Gastrocnemius medialis (tissue), 4 donors: ENCODE measurements at regions not wholly inside any gene's neighbourhood (a gene's known extent, or its start where the extent isn't known, plus 50 kb on each side); places are given as distances from the start of the nearest gene placed in this dataset.

Source experiments
- CTCF ChIP-seq, 5 experiments: fragments of 450-650 bp in 3 of 5; fragments of 200-600 bp in 2 of 5; sonication (generic) in 2 of 5; IDR thresholded peaks in 4 of 5; conservative IDR thresholded peaks in 1 of 5; 1 replicate in 4 of 5; 2 replicates in 1 of 5; pipeline ENCODE4 v1.5.1; 2016 to 2019; ENCODE audit warnings: antibody characterized with exemption in 5 of 5, mild to moderate bottlenecking in 3 of 5, moderate library complexity in 3 of 5
- POLR2A ChIP-seq, 2 donors: fragments of 450-650 bp; IDR thresholded peaks; one replicate each; pipeline ENCODE4 v1.6.1; 2017; ENCODE audit warnings: antibody characterized with exemption in 2 of 2, mild to moderate bottlenecking in 2 of 2, moderate library complexity in 2 of 2

DNA sequence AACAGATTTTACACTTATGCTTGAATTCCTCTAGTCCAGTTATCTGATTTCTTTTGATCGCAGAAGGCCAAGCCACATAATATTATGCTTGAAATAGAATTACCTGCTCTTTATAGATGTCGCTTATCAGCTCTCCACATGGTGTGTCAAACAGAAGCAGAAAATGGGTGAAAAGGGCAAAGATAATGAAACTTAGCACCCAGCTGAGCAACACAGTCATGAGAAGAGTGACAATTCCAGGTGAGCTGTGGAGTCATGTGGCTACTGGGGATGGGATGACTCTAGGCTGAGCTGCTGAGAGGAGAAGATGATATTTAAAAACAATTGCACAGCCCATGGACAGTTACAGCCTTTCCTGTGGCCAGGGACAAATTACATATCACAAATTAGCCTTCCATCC lies 398.7 kb upstream of the PDZRN3 start:
- TF ChIP-seq CTCF (IDR thresholded peaks at IDR 0.05 in 4 of 5, conservative IDR thresholded peaks at IDR 0.05 in 1 of 5) (no peak), POLR2A (IDR thresholded peaks at IDR 0.05) (no peak)
